MCF 10A (cell line): ENCODE measurements at regions not wholly inside any gene's neighbourhood (a gene's known extent, or its start where the extent isn't known, plus 50 kb on each side); places are given as distances from the start of the nearest gene placed in this dataset.
"Not testable (repeated sequence)": the region's sequence is repeated elsewhere in the genome, so short reads cannot be mapped to it uniquely, and the experiment has no call there.

Experiments
- BruUV-seq: library from RNA; stranded (reverse); fragments of 400-500 nt; replicated peaks from 2 replicates; lab custom pipeline; 2021; lab: Mats Ljungman, UMichigan
- CTCF ChIA-PET: fragments of 300-600 bp; sonication (Branson Sonifier 250); formaldehyde crosslinking; extraction: SDS; loops from one replicate; lab custom pipeline; 2021; ENCODE audit warnings: antibody characterized with exemption, inconsistent platforms; lab: Yijun Ruan, JAX
- POLR2A ChIA-PET: fragments of 300-600, 350-650 bp; sonication (Branson Sonifier 250); formaldehyde crosslinking; extraction: SDS; loops from one replicate; lab custom pipeline; 2020; ENCODE audit warnings: antibody characterized with exemption, inconsistent platforms; lab: Yijun Ruan, JAX
- DNase-seq: peaks from one replicate; pipeline ENCODE4 v3.0.0-alpha.2; 2018; ENCODE audit not compliant: unreplicated experiment
- H3K27ac Mint-ChIP-seq: one replicate; pipeline ENCODE4 v1.8.0; 2022; ENCODE audit warnings: mild to moderate bottlenecking, low read depth, mixed read lengths; ENCODE audit not compliant: unreplicated experiment
- H3K27me3 Mint-ChIP-seq: one replicate; pipeline ENCODE4 v1.8.0; 2022; ENCODE audit warnings: mixed read lengths; ENCODE audit not compliant: insufficient read depth, unreplicated experiment
- H3K36me3 Mint-ChIP-seq: one replicate; pipeline ENCODE4 v1.8.0; 2022; ENCODE audit warnings: mild to moderate bottlenecking, moderate library complexity, mixed read lengths; ENCODE audit not compliant: insufficient read depth, unreplicated experiment
- H3K4me1 Mint-ChIP-seq: one replicate; pipeline ENCODE4 v1.8.0; 2022; ENCODE audit warnings: mixed read lengths; ENCODE audit not compliant: insufficient read depth, unreplicated experiment
- H3K4me3 Mint-ChIP-seq: one replicate; pipeline ENCODE4 v1.8.0; 2022; ENCODE audit warnings: mild to moderate bottlenecking, moderate library complexity, mixed read lengths; ENCODE audit not compliant: unreplicated experiment
- H3K9me3 Mint-ChIP-seq: one replicate; pipeline ENCODE4 v1.8.0; 2022; ENCODE audit warnings: mixed read lengths; ENCODE audit not compliant: unreplicated experiment
- intact Hi-C: fragments of 100-400 bp; cut with micrococcal nuclease; formaldehyde crosslinking; loops from 2 replicates; pipeline ENCODE4 v1.14.1; 2022
- TF ChIP-seq, protein P1 (sequence below): fragments of 200-600 bp; IDR thresholded peaks from one replicate; pipeline ENCODE4 v1.8.0; 2022; ENCODE audit warnings: antibody characterized with exemption, mild to moderate bottlenecking; ENCODE audit not compliant: unreplicated experiment

DNA sequence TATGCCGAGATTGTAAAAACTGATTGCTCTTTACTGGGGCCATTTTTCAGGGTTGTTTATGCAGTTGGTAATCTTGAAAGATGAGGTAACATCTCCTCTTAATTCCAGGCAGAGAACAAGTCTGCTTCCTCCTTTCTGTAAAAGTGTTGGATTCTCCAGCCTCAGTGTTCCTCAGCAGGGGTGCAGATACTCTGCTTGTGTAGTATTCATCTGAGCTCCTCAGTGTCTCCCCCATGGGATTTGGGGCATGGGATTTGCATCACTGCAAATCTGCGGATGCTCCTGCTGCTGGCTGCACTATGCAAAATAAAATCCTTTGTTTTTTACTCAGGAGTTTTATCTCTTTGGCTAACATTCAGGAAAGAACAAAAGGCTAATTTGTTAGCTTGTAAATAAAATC is 104.9 kb upstream of the ATP8A1 start:
- BruUV-seq, result no TSS peak

DNA sequence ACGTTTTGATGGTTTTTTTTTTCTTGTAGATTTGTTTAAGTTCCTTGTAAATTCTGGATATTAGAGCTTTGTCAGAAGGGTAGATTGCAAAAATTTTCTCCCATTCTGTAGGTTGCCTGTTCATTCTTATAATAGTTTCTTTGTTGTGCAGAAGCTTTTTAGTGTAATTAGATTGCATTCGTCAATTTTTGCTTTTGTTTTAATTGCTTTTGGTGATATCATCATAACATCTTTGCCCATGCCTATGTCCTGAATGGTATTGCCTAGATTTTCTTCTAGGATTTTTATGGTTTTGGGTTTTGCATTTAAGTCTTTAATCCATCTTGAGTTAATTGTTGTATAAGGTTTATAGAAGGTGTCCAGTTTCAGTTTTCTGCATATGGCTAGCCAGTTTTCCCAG is 98.1 kb upstream of the ATP8A1 start:
- CTCF ChIA-PET, H3K27ac Mint-ChIP-seq: not testable (repeated sequence)

More for the DNA sequence above, 104.9 kb upstream of the ATP8A1 start:
- no peak overlapping the region for H3K4me3 Mint-ChIP-seq
- ChIA-PET POLR2A (interaction anchor here (0.5 kb wide), 1 partner anchor 61 kb away, joined by 3 read pairs; no protein-coding TSS in a partner anchor), CTCF (interaction anchor here (1.7 kb wide), 1 partner anchor 12 kb away, joined by 4 read pairs; no protein-coding TSS in a partner anchor)
- TF ChIP-seq, protein P1, sequence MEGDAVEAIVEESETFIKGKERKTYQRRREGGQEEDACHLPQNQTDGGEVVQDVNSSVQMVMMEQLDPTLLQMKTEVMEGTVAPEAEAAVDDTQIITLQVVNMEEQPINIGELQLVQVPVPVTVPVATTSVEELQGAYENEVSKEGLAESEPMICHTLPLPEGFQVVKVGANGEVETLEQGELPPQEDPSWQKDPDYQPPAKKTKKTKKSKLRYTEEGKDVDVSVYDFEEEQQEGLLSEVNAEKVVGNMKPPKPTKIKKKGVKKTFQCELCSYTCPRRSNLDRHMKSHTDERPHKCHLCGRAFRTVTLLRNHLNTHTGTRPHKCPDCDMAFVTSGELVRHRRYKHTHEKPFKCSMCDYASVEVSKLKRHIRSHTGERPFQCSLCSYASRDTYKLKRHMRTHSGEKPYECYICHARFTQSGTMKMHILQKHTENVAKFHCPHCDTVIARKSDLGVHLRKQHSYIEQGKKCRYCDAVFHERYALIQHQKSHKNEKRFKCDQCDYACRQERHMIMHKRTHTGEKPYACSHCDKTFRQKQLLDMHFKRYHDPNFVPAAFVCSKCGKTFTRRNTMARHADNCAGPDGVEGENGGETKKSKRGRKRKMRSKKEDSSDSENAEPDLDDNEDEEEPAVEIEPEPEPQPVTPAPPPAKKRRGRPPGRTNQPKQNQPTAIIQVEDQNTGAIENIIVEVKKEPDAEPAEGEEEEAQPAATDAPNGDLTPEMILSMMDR, result no peak
- no peaks in the 10 kb centered on the region for H3K36me3 Mint-ChIP-seq
- no peaks in the 10 kb centered on the region for H3K9me3 Mint-ChIP-seq
- intact Hi-C loops, result no loop called here
- H3K27me3 Mint-ChIP-seq, result no peaks in the 10 kb centered on the region
- no peaks in the 10 kb centered on the region for H3K4me1 Mint-ChIP-seq
- H3K27ac Mint-ChIP-seq, result no peak overlapping the region
- no peak for DNase-seq

DNA sequence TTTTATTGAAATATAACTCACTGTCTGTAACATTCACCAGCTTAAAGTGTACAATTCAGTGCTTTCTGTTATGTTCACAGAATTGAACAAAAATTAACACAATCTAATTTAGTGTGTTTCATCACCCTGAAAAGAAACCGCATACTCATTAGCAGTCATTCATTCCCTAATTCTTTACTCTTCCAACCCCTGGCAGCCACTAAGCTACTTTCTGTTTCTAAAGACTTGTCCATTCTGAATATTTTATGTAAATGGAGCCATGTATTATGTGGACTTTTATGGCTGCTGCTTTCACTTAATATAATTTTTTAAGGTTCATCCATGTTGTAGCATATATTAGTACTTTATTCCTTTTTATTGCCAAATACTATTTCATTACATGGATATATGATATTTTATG is 94.7 kb upstream of the ATP8A1 start:
- DNase-seq, result no peak
- Mint-ChIP-seq H3K36me3 (no peaks in the 10 kb centered on the region), H3K27ac (no peak overlapping the region), H3K4me3 (no peak overlapping the region), H3K4me1 (no peaks in the 10 kb centered on the region), H3K9me3 (no peaks in the 10 kb centered on the region), H3K27me3 (no peaks in the 10 kb centered on the region)
- intact Hi-C loops, result no loop called here
- no TSS peak for BruUV-seq
- ChIA-PET POLR2A (interaction anchor here (1.1 kb wide), 1 partner anchor 16 kb away, joined by 4 read pairs; no protein-coding TSS in a partner anchor), CTCF (interaction anchor here (1.1 to 1.6 kb wide), 4 partner anchors 15 to 192 kb away, joined by 3 to 7 read pairs (median 4); no protein-coding TSS in a partner anchor)
- TF ChIP-seq, protein P1, result no peak

More for the DNA sequence above, 98.1 kb upstream of the ATP8A1 start:
- H3K9me3 Mint-ChIP-seq, H3K27me3 Mint-ChIP-seq, H3K4me1 Mint-ChIP-seq, H3K36me3 Mint-ChIP-seq, BruUV-seq, DNase-seq, intact Hi-C loops, H3K4me3 Mint-ChIP-seq, POLR2A ChIA-PET: not testable (repeated sequence)

DNA sequence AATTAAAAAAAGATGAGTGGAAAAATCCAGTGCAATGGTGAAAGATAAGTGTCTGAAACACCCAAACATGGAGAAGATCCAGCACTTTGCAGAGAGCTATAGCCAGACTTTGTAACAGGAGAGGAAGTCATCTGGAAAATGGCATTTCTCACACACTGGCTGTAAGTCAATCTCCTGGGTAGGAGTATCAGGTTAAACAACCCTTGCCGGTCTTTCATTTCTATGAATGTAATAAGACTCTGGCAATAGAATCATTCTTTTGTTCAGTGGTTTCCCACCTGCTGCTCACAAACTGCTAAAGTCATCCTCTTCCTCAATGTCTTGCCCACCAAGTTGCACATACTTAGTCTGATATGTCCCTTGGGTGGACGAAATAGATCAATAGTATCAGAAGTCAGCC is 94.0 kb upstream of the ATP8A1 start:
- ChIA-PET CTCF (interaction anchor here (0.6 to 1.6 kb wide), 8 partner anchors 14 to 1316 kb away, joined by 3 to 7 read pairs (median 4); no protein-coding TSS in a partner anchor), POLR2A (interaction anchor here (1.1 kb wide), 1 partner anchor 15 kb away, joined by 4 read pairs; no protein-coding TSS in a partner anchor)
- no peaks in the 10 kb centered on the region for H3K36me3 Mint-ChIP-seq
- no peak overlapping the region for H3K4me3 Mint-ChIP-seq
- BruUV-seq, result no TSS peak
- TF ChIP-seq, protein P1, result no peak
- no peak for DNase-seq
- H3K4me1 Mint-ChIP-seq, result no peaks in the 10 kb centered on the region
- no peaks in the 10 kb centered on the region for H3K27me3 Mint-ChIP-seq
- intact Hi-C loops, result loop anchor here (1.0 kb wide), 1 partner anchor 183 kb away; no protein-coding TSS in a partner anchor
- H3K9me3 Mint-ChIP-seq, result no peaks in the 10 kb centered on the region
- H3K27ac Mint-ChIP-seq, result no peak overlapping the region
